ENCODE measurements at regions not wholly inside any gene's neighbourhood (a gene's known extent, or its start where the extent isn't known, plus 50 kb on each side); places are given as distances from the start of the nearest gene placed in this dataset.

GRCh38 chr22:49026494-49027367 lies 800.9 kb downstream of the BRD1 start:
- no peak for DNase-seq
- no peak overlapping the region for H3K9ac ChIP-seq (ENCODE audit: low read length)
- no peaks in the 10 kb centered on the region for H4K20me1 ChIP-seq (ENCODE audit: low read length)
- no peaks in the 10 kb centered on the region for H3F3A ChIP-seq (ENCODE audit: low read length, unreplicated experiment)
- H3K36me3 ChIP-seq (ENCODE audit: low read depth, low read length), result no peaks in the 10 kb centered on the region
- no peaks in the 10 kb centered on the region for H3K4me1 ChIP-seq (ENCODE audit: insufficient read depth, low read length)
- no peak overlapping the region for H3K27ac ChIP-seq (ENCODE audit: low read length)
- no peak overlapping the region for H2AFZ ChIP-seq (ENCODE audit: low read length)
- ChIA-PET POLR2A (ENCODE audit: unreplicated experiment) (no interaction called here), CTCF (no interaction called here)
- no peaks in the 10 kb centered on the region for H3K9me2 ChIP-seq (replicated peaks; ENCODE audit: low read length)
- no peak overlapping the region for H3K4me3 ChIP-seq (ENCODE audit: low read length)
- no TSS peak for BruUV-seq (replicated peaks)
- H3K27me3 ChIP-seq (ENCODE audit: low read length), result no peaks in the 10 kb centered on the region
- TF ChIP-seq EZH2phosphoT487 (IDR thresholded peaks at IDR 0.05; ENCODE audit: borderline replicate concordance, low read length) (no peak), EZH2 (IDR thresholded peaks at IDR 0.05; ENCODE audit: low read length, unreplicated experiment) (no peak)
- TF ChIP-seq, protein P1, sequence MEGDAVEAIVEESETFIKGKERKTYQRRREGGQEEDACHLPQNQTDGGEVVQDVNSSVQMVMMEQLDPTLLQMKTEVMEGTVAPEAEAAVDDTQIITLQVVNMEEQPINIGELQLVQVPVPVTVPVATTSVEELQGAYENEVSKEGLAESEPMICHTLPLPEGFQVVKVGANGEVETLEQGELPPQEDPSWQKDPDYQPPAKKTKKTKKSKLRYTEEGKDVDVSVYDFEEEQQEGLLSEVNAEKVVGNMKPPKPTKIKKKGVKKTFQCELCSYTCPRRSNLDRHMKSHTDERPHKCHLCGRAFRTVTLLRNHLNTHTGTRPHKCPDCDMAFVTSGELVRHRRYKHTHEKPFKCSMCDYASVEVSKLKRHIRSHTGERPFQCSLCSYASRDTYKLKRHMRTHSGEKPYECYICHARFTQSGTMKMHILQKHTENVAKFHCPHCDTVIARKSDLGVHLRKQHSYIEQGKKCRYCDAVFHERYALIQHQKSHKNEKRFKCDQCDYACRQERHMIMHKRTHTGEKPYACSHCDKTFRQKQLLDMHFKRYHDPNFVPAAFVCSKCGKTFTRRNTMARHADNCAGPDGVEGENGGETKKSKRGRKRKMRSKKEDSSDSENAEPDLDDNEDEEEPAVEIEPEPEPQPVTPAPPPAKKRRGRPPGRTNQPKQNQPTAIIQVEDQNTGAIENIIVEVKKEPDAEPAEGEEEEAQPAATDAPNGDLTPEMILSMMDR (conservative IDR thresholded peaks at IDR 0.05; ENCODE audit: low read depth, low read length), result no peak
- intact Hi-C loops (cut with micrococcal nuclease), result no loop called here
- H3K9me3 ChIP-seq (ENCODE audit: low read length), result no peaks in the 10 kb centered on the region
- ATAC-seq, result no peak
- H3K4me2 ChIP-seq (ENCODE audit: low read length), result no peak overlapping the region
- H3K79me2 ChIP-seq (ENCODE audit: low read length), result no peaks in the 10 kb centered on the region

DNA sequence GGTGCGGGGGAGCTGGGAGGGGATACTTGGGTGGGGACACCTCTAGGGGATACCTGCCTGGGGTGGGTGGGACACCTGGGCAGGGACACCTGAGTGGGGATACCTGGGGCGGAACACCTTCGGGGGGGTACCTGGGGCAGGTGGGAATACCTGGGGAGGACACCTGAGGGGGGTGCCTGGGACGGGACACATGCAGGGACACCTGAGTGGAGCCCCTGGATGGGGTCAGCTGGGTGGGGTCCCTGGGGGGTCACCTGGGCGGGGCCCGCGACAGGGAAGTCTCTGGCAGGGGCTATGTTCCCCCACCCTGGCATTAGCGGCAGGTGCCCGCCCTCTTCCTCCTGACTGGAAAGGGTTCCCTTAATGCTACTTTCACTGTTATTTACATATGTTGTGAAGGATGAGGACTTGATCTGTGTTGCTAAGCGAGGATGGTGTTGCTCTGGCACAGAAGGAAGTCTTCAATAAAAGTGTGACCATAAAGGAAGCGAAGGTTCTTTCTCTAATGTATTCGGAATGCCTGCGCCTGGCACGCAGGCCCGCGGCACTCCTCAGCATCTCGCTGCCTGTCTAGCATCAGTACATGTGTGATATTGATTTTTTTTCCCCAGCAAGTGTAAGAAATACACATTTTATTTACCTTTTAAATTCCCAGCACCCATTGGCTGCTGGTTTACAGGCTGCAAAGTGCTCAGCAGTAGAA lies 801.7 kb downstream of the BRD1 start:
- Histone ChIP-seq H3K36me3 (ENCODE audit: low read depth, low read length) (no peaks in the 10 kb centered on the region), H3K9ac (ENCODE audit: low read length) (no peak overlapping the region), H3K4me3 (ENCODE audit: low read length) (no peak overlapping the region), H3K9me2 (replicated peaks; ENCODE audit: low read length) (no peaks in the 10 kb centered on the region), H3F3A (ENCODE audit: low read length, unreplicated experiment) (no peaks in the 10 kb centered on the region), H3K27ac (ENCODE audit: low read length) (no peak overlapping the region), H3K4me2 (ENCODE audit: low read length) (no peak overlapping the region), H3K27me3 (ENCODE audit: low read length) (no peaks in the 10 kb centered on the region), H2AFZ (ENCODE audit: low read length) (no peak overlapping the region), H4K20me1 (ENCODE audit: low read length) (no peaks in the 10 kb centered on the region), H3K9me3 (ENCODE audit: low read length) (no peaks in the 10 kb centered on the region), H3K79me2 (ENCODE audit: low read length) (no peaks in the 10 kb centered on the region), H3K4me1 (ENCODE audit: insufficient read depth, low read length) (no peaks in the 10 kb centered on the region)
- POLR2A ChIA-PET (ENCODE audit: unreplicated experiment), result no interaction called here
- no peak for DNase-seq
- CTCF ChIA-PET, result no interaction called here
- TF ChIP-seq, protein P1 (conservative IDR thresholded peaks at IDR 0.05; ENCODE audit: low read depth, low read length), result no peak
- TF ChIP-seq EZH2 (IDR thresholded peaks at IDR 0.05; ENCODE audit: low read length, unreplicated experiment), result no peak
- ATAC-seq, result no peak
- intact Hi-C loops (cut with micrococcal nuclease), result no loop called here
- BruUV-seq (replicated peaks), result no TSS peak

Measured in PC-3 (cell line).